K562 (cell line): ENCODE measurements at regions not wholly inside any gene's neighbourhood (a gene's known extent, or its start where the extent isn't known, plus 50 kb on each side); places are given as distances from the start of the nearest gene placed in this dataset.

Experiments
- ATAC-seq: fragments of 200-7000 bp; cut with Tn5 transposase; 3 replicates; pipeline ENCODE4 v1.9.1; 2020; ENCODE audit warnings: moderate library complexity
- BruUV-seq: library from RNA; stranded (reverse); fragments of 400-500 nt; replicated peaks from 2 replicates; lab custom pipeline; 2021; lab: Mats Ljungman, UMichigan
- CTCF ChIA-PET: fragments of 300-600 bp; formaldehyde crosslinking; extraction: SDS; loops from one replicate; lab custom pipeline; 2021; ENCODE audit warnings: low intra/inter-chr PET ratio; lab: Yijun Ruan, JAX
- POLR2A ChIA-PET: fragments of 300-600, 350-650 bp; sonication (Branson Sonifier 250); formaldehyde crosslinking; extraction: SDS; loops from one replicate; lab custom pipeline; 2021; ENCODE audit warnings: antibody characterized with exemption, inconsistent platforms; lab: Yijun Ruan, JAX
- DNase-seq, 4 experiments: peaks; one replicate each; pipeline versions ENCODE4 v3.0.0 to v3.0.0-alpha.2; 2011 to 2018; ENCODE audit warnings: low spot score in 3 of 4, mixed read lengths in 3 of 4; ENCODE audit errors: extremely low read depth in 1 of 4
- FAIRE-seq: peaks from 2 replicates; lab custom pipeline; 2011; peaks lifted over from hg19 to GRCh38; lab: Jason Lieb, UNC
- H2AFZ ChIP-seq: 2 replicates; pipeline ENCODE4 v1.6.0; 2011; ENCODE audit warnings: low read depth, low read length, control low read depth, inconsistent platforms
- H3K27ac ChIP-seq: fragments of 200-600 bp; 3 replicates; pipeline ENCODE4 v1.8.0; 2011; ENCODE audit warnings: low read depth, mild to moderate bottlenecking, control low read depth, inconsistent platforms, low read length, moderate library complexity, mixed read lengths; ENCODE audit errors: extremely low read depth
- H3K27me3 ChIP-seq, 2 experiments: fragments of 300-600 bp in 1 of 2; 2 replicates in 1 of 2; 3 replicates in 1 of 2; pipeline versions ENCODE4 v1.6.0 to v1.8.0; 2011; ENCODE audit warnings: inconsistent platforms in 2 of 2, low read length in 2 of 2, mild to moderate bottlenecking in 1 of 2, mixed read lengths in 1 of 2, moderate library complexity in 1 of 2; ENCODE audit not compliant: control insufficient read depth in 2 of 2, insufficient read depth in 2 of 2
- H3K36me3 ChIP-seq: fragments of 300-600 bp; 3 replicates; pipeline ENCODE4 v1.8.0; 2011; ENCODE audit warnings: mild to moderate bottlenecking, low read length, inconsistent platforms; ENCODE audit not compliant: control insufficient read depth, insufficient read depth
- H3K4me1 ChIP-seq, 2 experiments: fragments of 200-600 bp in 1 of 2; replicated peaks in 1 of 2; 2 replicates in 1 of 2; 3 replicates in 1 of 2; pipeline versions ENCODE4 v1.5.1 to v1.8.0; 2011; ENCODE audit warnings: inconsistent platforms in 2 of 2, low read length in 2 of 2, mild to moderate bottlenecking in 1 of 2, mixed read lengths in 1 of 2, moderate library complexity in 1 of 2; ENCODE audit not compliant: control insufficient read depth in 2 of 2, insufficient read depth in 2 of 2
- H3K4me2 ChIP-seq: 2 replicates; pipeline ENCODE4 v1.6.1; 2011; ENCODE audit warnings: low read length, control low read depth, inconsistent platforms, mixed read lengths; ENCODE audit not compliant: insufficient read depth
- H3K4me3 ChIP-seq: fragments of 200-600 bp; sonication (generic), shearing (Covaris generic); 2 replicates; pipeline ENCODE4 v1.5.1; 2016; ENCODE audit warnings: control low read depth, inconsistent platforms
- H3K79me2 ChIP-seq: fragments of 200-600 bp; 3 replicates; pipeline ENCODE4 v1.8.0; 2011; ENCODE audit warnings: low read length, inconsistent platforms; ENCODE audit not compliant: control insufficient read depth, insufficient read depth
- H3K9ac ChIP-seq, 2 experiments: 2 replicates each; pipeline versions ENCODE4 v1.6.0 to v1.6.1; 2011; ENCODE audit warnings: low read depth in 2 of 2, low read length in 2 of 2, control low read depth in 1 of 2, inconsistent platforms in 1 of 2, mild to moderate bottlenecking in 1 of 2, mixed read lengths in 1 of 2; ENCODE audit not compliant: insufficient read depth in 1 of 2
- H3K9me1 ChIP-seq: one replicate; pipeline ENCODE4 v1.6.0; 2011; ENCODE audit warnings: inconsistent platforms, mild to moderate bottlenecking, low read length, moderate library complexity; ENCODE audit not compliant: control insufficient read depth, insufficient read depth
- H3K9me3 ChIP-seq: replicated peaks from 2 replicates; pipeline ENCODE4 v1.5.1; 2011; ENCODE audit warnings: low read depth, low read length, inconsistent platforms; ENCODE audit not compliant: control insufficient read depth, insufficient read depth
- H4K20me1 ChIP-seq: replicated peaks from 2 replicates; pipeline ENCODE4 v1.6.1; 2011; ENCODE audit warnings: low read length, inconsistent platforms, mixed read lengths; ENCODE audit not compliant: control insufficient read depth, insufficient read depth
- CEBPG ChIP-seq, 3 experiments: fragments of 200-800 bp in 1 of 3; sonication (Bioruptor generic) in 1 of 3; sonication (generic) in 1 of 3; formaldehyde crosslinking in 1 of 3; IDR thresholded peaks in 2 of 3; conservative IDR thresholded peaks in 1 of 3; 2 replicates each; pipeline versions ENCODE4 v1.6.1 to v1.8.0; 2016 to 2022; ENCODE audit warnings: missing compliant biosample characterization in 2 of 3, missing genetic modification characterization in 2 of 3, mild to moderate bottlenecking in 1 of 3, missing genetic modification reagents in 1 of 3
- EWSR1 ChIP-seq: fragments of 450-650 bp; IDR thresholded peaks from 2 replicates; pipeline ENCODE4 v1.6.1; 2018; ENCODE audit warnings: borderline replicate concordance, mild to moderate bottlenecking, low read depth, moderate library complexity; ENCODE audit not compliant: partially characterized antibody
- WHSC1 ChIP-seq: IDR thresholded peaks from one replicate; pipeline ENCODE4 v1.6.1; 2012; ENCODE audit warnings: low read length, control low read depth, inconsistent platforms
- ZNF165 ChIP-seq: fragments of 250-450 bp; sonication (Bioruptor Pico); IDR thresholded peaks from 2 replicates; pipeline ENCODE4 v1.4.0; 2020; ENCODE audit warnings: borderline replicate concordance
- ZNF436 ChIP-seq: fragments of 250-450, 450-650 bp; sonication (Bioruptor Pico); formaldehyde crosslinking; IDR thresholded peaks from 2 replicates; pipeline ENCODE4 v1.7.0; 2020; ENCODE audit warnings: mild to moderate bottlenecking
- WGBS: fragments of 100-300 bp; shearing (Covaris generic); methylation state at CpG from one replicate; pipeline ENCODE4 v1.1.6; 2016; ENCODE audit warnings: low coverage, mixed read lengths; ENCODE audit not compliant: insufficient coverage; ENCODE audit errors: missing lambda C conversion rate; 5-methylcytosine and 5-hydroxymethylcytosine counted together
- in situ Hi-C: fragments of 300-500 bp; cut with MboI; formaldehyde crosslinking; loops from 4 replicates; pipeline ENCODE4 v1.15.0; 2018; ENCODE audit warnings: inconsistent platforms, mixed read lengths
- intact Hi-C: fragments of 100-400 bp; cut with micrococcal nuclease; formaldehyde crosslinking; loops from 2 replicates; pipeline ENCODE4 v1.14.2; 2022
- TF ChIP-seq, protein P1 (sequence below): fragments of 450-650 bp; formaldehyde crosslinking; IDR thresholded peaks from 2 replicates; pipeline ENCODE4 v1.4.0; 2020; ENCODE audit warnings: mild to moderate bottlenecking, moderate library complexity
- TF ChIP-seq, protein P2 (sequence below): sonication (generic); formaldehyde crosslinking; IDR thresholded peaks from 2 replicates; pipeline ENCODE4 v1.8.1; 2023; ENCODE audit warnings: mild to moderate bottlenecking, missing genetic modification reagents
- TF ChIP-seq, protein P3 (sequence below): fragments of 450-650 bp; IDR thresholded peaks from 2 replicates; pipeline ENCODE4 v1.6.1; 2016

DNA sequence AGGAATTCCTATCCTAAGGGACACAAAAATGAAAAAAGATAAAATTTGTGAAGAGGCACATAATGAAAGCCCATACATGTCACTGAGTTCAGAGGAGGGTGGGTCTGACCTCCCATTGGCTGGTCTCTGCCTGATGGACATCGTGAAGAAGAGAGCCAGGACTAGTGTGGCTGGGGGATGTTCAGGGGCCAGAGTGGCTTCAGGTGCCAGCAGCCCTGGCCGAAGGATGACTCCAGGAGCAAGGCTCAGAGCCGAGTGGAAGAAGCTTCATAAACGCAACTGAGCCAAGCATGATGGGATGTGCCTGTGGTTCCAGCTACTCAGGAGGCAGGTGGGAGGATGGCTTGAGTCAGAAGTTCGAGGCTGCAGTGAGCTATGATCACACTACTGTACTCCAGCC, 56.9 kb upstream of the ATP5PO start:
- WGBS, result 39% methylated on average over 5 of the region's 5 CpGs

DNA sequence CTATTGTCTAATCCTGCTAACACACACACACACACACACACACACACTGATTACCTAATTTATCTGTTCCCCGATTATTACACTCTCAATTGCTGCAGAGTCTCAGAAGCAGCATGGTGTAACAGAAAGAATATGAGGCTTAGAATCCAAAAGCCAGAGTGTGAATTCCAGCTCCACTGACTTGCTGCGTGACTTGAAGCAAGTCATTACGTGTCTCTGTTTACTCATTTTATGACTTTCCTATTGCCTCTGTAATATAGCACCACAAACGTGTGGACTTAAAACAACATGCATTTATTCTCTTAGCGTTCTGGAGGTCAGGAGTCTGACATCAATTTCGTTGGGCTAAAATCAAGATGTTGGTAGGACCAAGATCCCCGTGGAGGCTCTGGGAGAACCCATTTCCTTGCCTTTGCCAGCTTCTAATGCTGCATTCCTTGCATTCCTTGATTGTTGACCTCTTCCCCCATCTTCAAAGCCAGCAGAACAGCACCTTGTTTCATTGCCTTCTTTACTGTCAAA, 55.9 kb upstream of the ATP5PO start:
- Histone ChIP-seq H3K9me1 (no peaks in the 10 kb centered on the region), H4K20me1 (no peaks in the 10 kb centered on the region), H2AFZ (no peak overlapping the region), H3K4me3 (no peak overlapping the region), H3K27ac (no peak overlapping the region), H3K9me3 (no peaks in the 10 kb centered on the region), H3K4me2 (no peak overlapping the region), H3K79me2 (no peaks in the 10 kb centered on the region), H3K36me3 (no peaks in the 10 kb centered on the region), H3K27me3 (no peaks in the 10 kb centered on the region), H3K9ac (no peak overlapping the region), H3K4me1 (peaks cover 10 to 58% of the 10 kb centered on the region in 2 experiments; a peak in 4 of 5 replicates)
- POLR2A ChIA-PET, result interaction anchor here (0.6 to 1.7 kb wide), 2 partner anchors 11 to 422 kb away, joined by 3 to 4 read pairs; no protein-coding TSS in a partner anchor
- in situ Hi-C loops, result no loop called here
- FAIRE-seq, result no peak
- no peak for DNase-seq
- BruUV-seq, result no TSS peak
- WGBS, result 47% methylated on average over 7 of the region's 7 CpGs
- ATAC-seq, result no peak
- intact Hi-C loops, result loop anchor here (10.0 kb wide), 1 partner anchor 387 kb away; the partner anchor contains the start of gene DONSON
- CTCF ChIA-PET, result no interaction called here
- TF ChIP-seq ZNF165 (CRISPR knock-in tag) (no peak), EWSR1 (no peak), CEBPG (CRISPR knock-in tag; IDR thresholded peaks at IDR 0.05) (no peak), CEBPG (tag; conservative IDR thresholded peaks at IDR 0.05 in 1 of 2, IDR thresholded peaks at IDR 0.05 in 1 of 2) (no peak)
- TF ChIP-seq, protein P1, sequence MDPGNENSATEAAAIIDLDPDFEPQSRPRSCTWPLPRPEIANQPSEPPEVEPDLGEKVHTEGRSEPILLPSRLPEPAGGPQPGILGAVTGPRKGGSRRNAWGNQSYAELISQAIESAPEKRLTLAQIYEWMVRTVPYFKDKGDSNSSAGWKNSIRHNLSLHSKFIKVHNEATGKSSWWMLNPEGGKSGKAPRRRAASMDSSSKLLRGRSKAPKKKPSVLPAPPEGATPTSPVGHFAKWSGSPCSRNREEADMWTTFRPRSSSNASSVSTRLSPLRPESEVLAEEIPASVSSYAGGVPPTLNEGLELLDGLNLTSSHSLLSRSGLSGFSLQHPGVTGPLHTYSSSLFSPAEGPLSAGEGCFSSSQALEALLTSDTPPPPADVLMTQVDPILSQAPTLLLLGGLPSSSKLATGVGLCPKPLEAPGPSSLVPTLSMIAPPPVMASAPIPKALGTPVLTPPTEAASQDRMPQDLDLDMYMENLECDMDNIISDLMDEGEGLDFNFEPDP, result no peak
- TF ChIP-seq, protein P2, sequence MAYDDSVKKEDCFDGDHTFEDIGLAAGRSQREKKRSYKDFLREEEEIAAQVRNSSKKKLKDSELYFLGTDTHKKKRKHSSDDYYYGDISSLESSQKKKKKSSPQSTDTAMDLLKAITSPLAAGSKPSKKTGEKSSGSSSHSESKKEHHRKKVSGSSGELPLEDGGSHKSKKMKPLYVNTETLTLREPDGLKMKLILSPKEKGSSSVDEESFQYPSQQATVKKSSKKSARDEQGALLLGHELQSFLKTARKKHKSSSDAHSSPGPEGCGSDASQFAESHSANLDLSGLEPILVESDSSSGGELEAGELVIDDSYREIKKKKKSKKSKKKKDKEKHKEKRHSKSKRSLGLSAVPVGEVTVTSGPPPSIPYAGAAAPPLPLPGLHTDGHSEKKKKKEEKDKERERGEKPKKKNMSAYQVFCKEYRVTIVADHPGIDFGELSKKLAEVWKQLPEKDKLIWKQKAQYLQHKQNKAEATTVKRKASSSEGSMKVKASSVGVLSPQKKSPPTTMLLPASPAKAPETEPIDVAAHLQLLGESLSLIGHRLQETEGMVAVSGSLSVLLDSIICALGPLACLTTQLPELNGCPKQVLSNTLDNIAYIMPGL (CRISPR knock-in tag), result no peak

More for the DNA sequence above, 56.9 kb upstream of the ATP5PO start:
- TF ChIP-seq WHSC1 (peak; percentile 80), ZNF436 (CRISPR knock-in tag) (no peak)
- TF ChIP-seq, protein P3, sequence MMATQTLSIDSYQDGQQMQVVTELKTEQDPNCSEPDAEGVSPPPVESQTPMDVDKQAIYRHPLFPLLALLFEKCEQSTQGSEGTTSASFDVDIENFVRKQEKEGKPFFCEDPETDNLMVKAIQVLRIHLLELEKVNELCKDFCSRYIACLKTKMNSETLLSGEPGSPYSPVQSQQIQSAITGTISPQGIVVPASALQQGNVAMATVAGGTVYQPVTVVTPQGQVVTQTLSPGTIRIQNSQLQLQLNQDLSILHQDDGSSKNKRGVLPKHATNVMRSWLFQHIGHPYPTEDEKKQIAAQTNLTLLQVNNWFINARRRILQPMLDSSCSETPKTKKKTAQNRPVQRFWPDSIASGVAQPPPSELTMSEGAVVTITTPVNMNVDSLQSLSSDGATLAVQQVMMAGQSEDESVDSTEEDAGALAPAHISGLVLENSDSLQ, result peak; percentile 51; the same call in 1 of the 2 replicates
- ATAC-seq (no peak), FAIRE-seq (no peak), DNase-seq (no peak)
- Histone ChIP-seq H4K20me1 (no peaks in the 10 kb centered on the region), H3K9me3 (no peaks in the 10 kb centered on the region), H2AFZ (no peak overlapping the region), H3K9ac (no peak overlapping the region; a peak in 1 of 4 replicates), H3K27ac (no peak overlapping the region), H3K36me3 (no peaks in the 10 kb centered on the region), H3K9me1 (no peaks in the 10 kb centered on the region), H3K4me2 (no peak overlapping the region), H3K27me3 (no peaks in the 10 kb centered on the region), H3K4me3 (no peak overlapping the region), H3K79me2 (no peaks in the 10 kb centered on the region), H3K4me1 (peaks cover 12 to 58% of the 10 kb centered on the region in 2 experiments; a peak in 4 of 5 replicates)
- POLR2A ChIA-PET, result interaction anchor here (0.7 kb wide), 1 partner anchor 124 kb away, joined by 3 read pairs; no protein-coding TSS in a partner anchor
- CTCF ChIA-PET, result no interaction called here
- intact Hi-C loops, result loop anchor here (10.0 kb wide), 1 partner anchor 388 kb away; the partner anchor contains the start of gene DONSON
- BruUV-seq, result no TSS peak
- in situ Hi-C loops, result no loop called here
